Transverse colon (tissue), 4 donors: ENCODE measurements at regions not wholly inside any gene's neighbourhood (a gene's known extent, or its start where the extent isn't known, plus 50 kb on each side); places are given as distances from the start of the nearest gene placed in this dataset.

ENCODE experiments used
- CTCF ChIP-seq, 5 experiments: fragments of 200-600 bp in 3 of 5; fragments of 450-650 bp in 2 of 5; sonication (generic) in 3 of 5; IDR thresholded peaks; 1 replicate in 2 of 5; 2 replicates in 3 of 5; pipeline ENCODE4 v1.5.1; 2016 to 2017; ENCODE audit warnings: antibody characterized with exemption in 5 of 5, inconsistent platforms in 3 of 5, mild to moderate bottlenecking in 2 of 5, moderate library complexity in 1 of 5
- EP300 ChIP-seq: sonication (generic); formaldehyde crosslinking; IDR thresholded peaks from one replicate; pipeline ENCODE4 v1.6.1; 2017; ENCODE audit warnings: antibody characterized with exemption, low read depth
- POLR2A ChIP-seq: fragments of 450-650 bp; IDR thresholded peaks from one replicate; pipeline ENCODE4 v1.6.1; 2016; ENCODE audit warnings: antibody characterized with exemption, mild to moderate bottlenecking, moderate library complexity
- POLR2AphosphoS5 ChIP-seq, 3 donors: sonication (generic); formaldehyde crosslinking; IDR thresholded peaks; one replicate each; pipeline ENCODE4 v1.6.1; 2016; ENCODE audit warnings: antibody characterized with exemption in 3 of 3

DNA sequence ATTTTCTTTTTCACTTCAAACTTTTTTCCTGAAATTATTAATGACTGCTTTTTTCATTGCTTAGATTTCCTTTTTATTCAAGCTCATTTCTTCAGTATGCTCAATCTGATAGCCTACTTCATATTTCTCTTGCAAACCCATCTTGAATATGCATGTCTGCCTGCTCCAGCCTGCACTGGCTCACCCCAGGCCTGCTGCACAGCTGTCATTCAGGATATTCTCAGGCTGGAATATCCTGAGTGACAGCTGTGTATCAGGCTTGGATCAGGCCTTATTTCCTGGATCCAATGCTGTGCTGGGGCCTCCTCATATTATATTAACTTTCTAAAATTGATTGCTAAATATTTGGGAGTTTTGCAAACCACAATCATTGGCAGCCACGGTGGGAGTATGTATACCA, 120.2 kb upstream of the TNS3 start:
- no peak for TF ChIP-seq POLR2A
- TF ChIP-seq CTCF (IDR thresholded peaks at IDR 0.05) = no peak
- no peak for TF ChIP-seq POLR2AphosphoS5 (IDR thresholded peaks at IDR 0.05)
- TF ChIP-seq EP300 = no peak
